HG03439 (cell line): ENCODE measurements at regions not wholly inside any gene's neighbourhood (a gene's known extent, or its start where the extent isn't known, plus 50 kb on each side); places are given as distances from the start of the nearest gene placed in this dataset.

Experiments used
- ATAC-seq: cut with Tn5 transposase; IDR thresholded peaks from one replicate; pipeline ENCODE4 v1.9.1; 2021; ENCODE audit warnings: mild to moderate bottlenecking, moderate library complexity; ENCODE audit not compliant: unreplicated experiment

- ATAC-seq = no peak
These were observed 99.8 kb upstream of the ADGRL2 start for GRCh38 chr1:81700728-81701470.

GRCh38 chr1:81699234-81699633 lies 101.5 kb upstream of the ADGRL2 start:
- no peak for ATAC-seq

GRCh38 chr1:81695741-81696140 lies 105.0 kb upstream of the ADGRL2 start:
- ATAC-seq = no peak

- ATAC-seq = no peak
These were observed 107.4 kb upstream of the ADGRL2 start for GRCh38 chr1:81693316-81693715.

- no peak for ATAC-seq
These were observed 109.9 kb upstream of the ADGRL2 start for GRCh38 chr1:81690676-81691453.

- no peak for ATAC-seq
These were observed 111.2 kb upstream of the ADGRL2 start for GRCh38 chr1:81689531-81689941.

- ATAC-seq = no peak
These were observed 118.2 kb upstream of the ADGRL2 start for GRCh38 chr1:81682490-81682889.

GRCh38 chr1:81681601-81682266 lies 119.0 kb upstream of the ADGRL2 start:
- no peak for ATAC-seq

- no peak for ATAC-seq
These were observed 119.6 kb upstream of the ADGRL2 start for GRCh38 chr1:81681114-81681513.

GRCh38 chr1:81679942-81680341 lies 120.8 kb upstream of the ADGRL2 start:
- no peak for ATAC-seq

GRCh38 chr1:81678779-81679178 lies 122.0 kb upstream of the ADGRL2 start:
- ATAC-seq = no peak

- ATAC-seq = no peak
These were observed 128.0 kb upstream of the ADGRL2 start for GRCh38 chr1:81672766-81673165.

- no peak for ATAC-seq
These were observed 129.7 kb upstream of the ADGRL2 start for GRCh38 chr1:81671038-81671437.

- ATAC-seq = no peak
These were observed 130.4 kb upstream of the ADGRL2 start for GRCh38 chr1:81670286-81670685.

GRCh38 chr1:81666586-81666985 lies 134.1 kb upstream of the ADGRL2 start:
- ATAC-seq = no peak

- no peak for ATAC-seq
These were observed 136.4 kb upstream of the ADGRL2 start for GRCh38 chr1:81664341-81664740.

- no peak for ATAC-seq
These were observed 137.7 kb upstream of the ADGRL2 start for GRCh38 chr1:81662913-81663526.

- no peak for ATAC-seq
These were observed 140.4 kb upstream of the ADGRL2 start for GRCh38 chr1:81660286-81660685.

- no peak for ATAC-seq
These were observed 146.1 kb upstream of the ADGRL2 start for GRCh38 chr1:81654657-81655056.

GRCh38 chr1:81654147-81654546 lies 146.6 kb upstream of the ADGRL2 start:
- no peak for ATAC-seq

- ATAC-seq = no peak
These were observed 150.0 kb upstream of the ADGRL2 start for GRCh38 chr1:81650776-81651175.
